ENCODE measurements at regions not wholly inside any gene's neighbourhood (a gene's known extent, or its start where the extent isn't known, plus 50 kb on each side); places are given as distances from the start of the nearest gene placed in this dataset.

GRCh38 chr9:96047116-96047639 is 171.7 kb downstream of the ERCC6L2 start:
- Histone ChIP-seq H4K20me1 (ENCODE audit: insufficient read depth, low read length) (no peaks in the 10 kb centered on the region), H3K36me3 (ENCODE audit: insufficient read depth, low read length) (no peaks in the 10 kb centered on the region), H3K9me3 (ENCODE audit: low read depth, low read length) (no peaks in the 10 kb centered on the region), H2AFZ (ENCODE audit: low read length) (no peak overlapping the region), H3K27ac (ENCODE audit: low read depth, low read length) (no peak overlapping the region), H3K4me2 (ENCODE audit: insufficient read depth, low read length) (no peak overlapping the region), H3K27me3 (ENCODE audit: insufficient read depth, low read length) (peaks cover 22% of the 10 kb centered on the region), H3K4me3 (ENCODE audit: insufficient read depth, low read length) (no peak overlapping the region), H3K79me2 (ENCODE audit: insufficient read depth, low read length) (no peaks in the 10 kb centered on the region), H3K4me1 (ENCODE audit: insufficient read depth, low read length) (no peaks in the 10 kb centered on the region)
- DNase-seq (ENCODE audit: insufficient read length, low spot score, missing footprints): no peak
- no peak for TF ChIP-seq CTCF (IDR thresholded peaks at IDR 0.05; ENCODE audit: extremely low read depth, low read depth, low read length)

GRCh38 chr9:96045811-96046210 is 170.3 kb downstream of the ERCC6L2 start:
- Histone ChIP-seq H3K9me3 (ENCODE audit: low read depth, low read length) (no peaks in the 10 kb centered on the region), H3K27ac (ENCODE audit: low read depth, low read length) (no peak overlapping the region), H2AFZ (ENCODE audit: low read length) (no peak overlapping the region), H3K27me3 (ENCODE audit: insufficient read depth, low read length) (peaks cover 24% of the 10 kb centered on the region), H4K20me1 (ENCODE audit: insufficient read depth, low read length) (no peaks in the 10 kb centered on the region), H3K4me3 (ENCODE audit: insufficient read depth, low read length) (no peak overlapping the region), H3K4me1 (ENCODE audit: insufficient read depth, low read length) (no peaks in the 10 kb centered on the region), H3K36me3 (ENCODE audit: insufficient read depth, low read length) (no peaks in the 10 kb centered on the region), H3K79me2 (ENCODE audit: insufficient read depth, low read length) (no peaks in the 10 kb centered on the region), H3K4me2 (ENCODE audit: insufficient read depth, low read length) (no peak overlapping the region)
- DNase-seq (ENCODE audit: insufficient read length, low spot score, missing footprints): no peak
- no peak for TF ChIP-seq CTCF (IDR thresholded peaks at IDR 0.05; ENCODE audit: extremely low read depth, low read depth, low read length)

- no peak overlapping the region for H2AFZ ChIP-seq (ENCODE audit: low read length)
- H3K4me1 ChIP-seq (ENCODE audit: insufficient read depth, low read length): no peaks in the 10 kb centered on the region
- H3K4me2 ChIP-seq (ENCODE audit: insufficient read depth, low read length): no peak overlapping the region
- no peaks in the 10 kb centered on the region for H3K79me2 ChIP-seq (ENCODE audit: insufficient read depth, low read length)
- peaks cover 20% of the 10 kb centered on the region for H3K27me3 ChIP-seq (ENCODE audit: insufficient read depth, low read length)
- no peak overlapping the region for H3K4me3 ChIP-seq (ENCODE audit: insufficient read depth, low read length)
- H3K9me3 ChIP-seq (ENCODE audit: low read depth, low read length): no peaks in the 10 kb centered on the region
- no peaks in the 10 kb centered on the region for H4K20me1 ChIP-seq (ENCODE audit: insufficient read depth, low read length)
- no peak for TF ChIP-seq CTCF (IDR thresholded peaks at IDR 0.05; ENCODE audit: extremely low read depth, low read depth, low read length)
- H3K27ac ChIP-seq (ENCODE audit: low read depth, low read length): no peak overlapping the region
- no peaks in the 10 kb centered on the region for H3K36me3 ChIP-seq (ENCODE audit: insufficient read depth, low read length)
- DNase-seq (ENCODE audit: insufficient read length, low spot score, missing footprints): no peak
Measured at GRCh38 chr9:96044401-96044800, 168.9 kb downstream of the ERCC6L2 start.

- no peak overlapping the region for H3K4me2 ChIP-seq (ENCODE audit: insufficient read depth, low read length)
- no peak for DNase-seq (ENCODE audit: insufficient read length, low spot score, missing footprints)
- H3K27ac ChIP-seq (ENCODE audit: low read depth, low read length): no peak overlapping the region
Measured at GRCh38 chr9:96040591-96041461, 165.3 kb downstream of the ERCC6L2 start.

More at GRCh38 chr9:96040591-96041461, 165.3 kb downstream of the ERCC6L2 start:
- H3K4me1 ChIP-seq (ENCODE audit: insufficient read depth, low read length): no peaks in the 10 kb centered on the region
- H3K36me3 ChIP-seq (ENCODE audit: insufficient read depth, low read length): no peaks in the 10 kb centered on the region
- H3K79me2 ChIP-seq (ENCODE audit: insufficient read depth, low read length): no peaks in the 10 kb centered on the region
- peaks cover 5% of the 10 kb centered on the region for H3K9me3 ChIP-seq (ENCODE audit: low read depth, low read length)
- no peak for TF ChIP-seq CTCF (IDR thresholded peaks at IDR 0.05; ENCODE audit: extremely low read depth, low read depth, low read length)
- H4K20me1 ChIP-seq (ENCODE audit: insufficient read depth, low read length): no peaks in the 10 kb centered on the region
- no peak overlapping the region for H2AFZ ChIP-seq (ENCODE audit: low read length)
- H3K27me3 ChIP-seq (ENCODE audit: insufficient read depth, low read length): peaks cover 3% of the 10 kb centered on the region
- H3K4me3 ChIP-seq (ENCODE audit: insufficient read depth, low read length): no peak overlapping the region
